ENCODE measurements at regions not wholly inside any gene's neighbourhood (a gene's known extent, or its start where the extent isn't known, plus 50 kb on each side); places are given as distances from the start of the nearest gene placed in this dataset.

DNA sequence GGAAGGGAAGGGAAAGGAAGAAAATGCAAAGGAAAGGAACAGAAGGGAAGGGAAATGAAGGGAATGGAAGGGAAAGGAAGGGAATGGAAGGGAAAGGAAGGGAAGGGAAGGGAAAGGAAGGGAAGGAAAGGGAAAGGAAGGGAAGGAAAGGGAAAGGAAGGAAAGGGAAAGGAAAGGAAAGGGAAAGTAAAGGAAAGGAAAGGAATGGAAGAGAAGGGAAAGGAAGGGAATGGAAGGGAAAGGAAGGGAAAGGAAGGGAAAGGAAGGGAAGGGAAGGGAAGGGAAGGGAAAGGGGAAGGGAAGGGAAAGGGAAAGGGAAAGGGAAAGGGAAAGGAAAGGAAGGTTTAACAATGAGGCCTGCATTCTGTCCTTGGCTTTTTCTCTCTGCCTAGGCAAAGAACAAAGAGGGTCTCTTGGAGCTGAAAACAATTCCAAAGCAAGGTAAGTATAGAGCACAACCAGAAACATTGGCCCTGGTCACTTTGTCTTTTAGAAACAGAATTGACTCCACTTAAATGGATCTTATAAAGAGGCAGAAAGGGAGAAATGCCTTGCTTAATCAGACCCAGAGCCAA is 525.9 kb upstream of the TMPO start:
- no peak for DNase-seq

DNA sequence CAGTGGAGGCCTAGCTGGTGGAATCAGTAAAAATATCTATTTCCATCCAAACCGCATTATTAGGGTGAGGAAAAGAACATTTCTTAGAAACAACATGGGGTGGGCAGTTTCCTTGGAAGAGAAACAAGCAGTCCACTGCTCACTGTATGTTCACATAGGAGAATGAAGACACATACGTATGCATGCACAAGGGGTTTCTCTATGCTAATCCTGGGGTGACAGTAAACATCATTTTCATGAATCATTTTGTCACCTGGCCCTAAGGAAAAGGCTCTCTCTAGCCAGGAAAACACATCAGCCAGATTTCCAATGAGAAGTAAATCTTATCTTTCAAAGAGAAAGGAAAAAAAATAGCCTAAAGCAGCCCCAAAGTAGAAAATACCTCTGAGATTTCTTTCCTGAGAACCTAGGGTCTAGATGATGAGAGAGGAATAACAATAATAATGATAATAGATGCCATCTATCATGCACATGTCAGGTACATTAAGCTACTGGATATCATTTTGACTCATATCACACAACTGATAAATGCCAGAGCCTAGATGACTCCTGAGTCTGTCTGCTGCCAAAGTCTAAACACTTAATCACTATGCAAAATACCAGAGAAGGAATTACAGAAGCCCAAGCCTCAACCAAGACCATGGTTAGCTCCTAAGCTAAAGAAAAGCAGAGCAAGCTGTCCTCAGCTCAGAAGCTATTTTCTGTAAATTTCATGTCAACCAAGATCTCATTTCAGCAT is 520.5 kb upstream of the TMPO start:
- DNase-seq = no peak

DNA sequence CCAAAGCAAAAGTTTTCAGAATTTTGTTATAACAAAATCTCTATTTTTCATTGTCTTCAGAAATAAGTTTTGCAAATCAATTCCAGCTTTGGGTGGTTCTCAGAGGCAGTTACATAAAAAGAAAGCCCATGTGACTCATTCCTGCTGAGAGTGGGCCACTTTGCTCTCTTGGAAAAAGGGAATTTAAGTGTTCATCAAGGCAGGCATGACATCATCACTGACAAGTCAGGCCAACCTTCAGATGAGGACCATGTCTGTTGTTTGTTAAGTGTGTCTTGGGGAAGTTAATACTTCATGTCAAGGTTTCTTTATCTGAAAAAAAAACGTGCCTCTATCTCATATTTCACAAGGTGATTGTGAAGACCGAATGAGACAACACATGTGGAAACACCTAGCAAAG is 519.8 kb upstream of the TMPO start:
- no peak for DNase-seq

DNA sequence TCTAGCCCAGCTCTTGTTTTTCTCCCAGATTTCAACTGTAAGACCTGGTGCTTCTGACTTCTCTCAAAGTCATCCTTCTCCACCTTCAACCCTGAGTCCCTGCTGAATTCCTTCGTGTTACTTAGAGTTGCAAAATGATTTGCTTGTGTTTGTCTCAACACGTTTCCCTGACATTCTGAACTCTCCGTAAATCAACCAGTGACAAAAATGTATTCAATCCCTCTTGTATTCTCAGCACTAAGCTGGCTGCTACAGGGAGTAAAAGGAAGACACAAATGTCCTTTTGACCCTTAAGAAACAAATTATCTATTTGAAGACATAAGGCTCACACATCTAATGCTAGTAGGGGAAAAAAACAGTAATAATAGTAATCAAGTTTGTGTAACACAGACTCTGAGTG is 514.0 kb upstream of the TMPO start:
- DNase-seq = no peak

DNA sequence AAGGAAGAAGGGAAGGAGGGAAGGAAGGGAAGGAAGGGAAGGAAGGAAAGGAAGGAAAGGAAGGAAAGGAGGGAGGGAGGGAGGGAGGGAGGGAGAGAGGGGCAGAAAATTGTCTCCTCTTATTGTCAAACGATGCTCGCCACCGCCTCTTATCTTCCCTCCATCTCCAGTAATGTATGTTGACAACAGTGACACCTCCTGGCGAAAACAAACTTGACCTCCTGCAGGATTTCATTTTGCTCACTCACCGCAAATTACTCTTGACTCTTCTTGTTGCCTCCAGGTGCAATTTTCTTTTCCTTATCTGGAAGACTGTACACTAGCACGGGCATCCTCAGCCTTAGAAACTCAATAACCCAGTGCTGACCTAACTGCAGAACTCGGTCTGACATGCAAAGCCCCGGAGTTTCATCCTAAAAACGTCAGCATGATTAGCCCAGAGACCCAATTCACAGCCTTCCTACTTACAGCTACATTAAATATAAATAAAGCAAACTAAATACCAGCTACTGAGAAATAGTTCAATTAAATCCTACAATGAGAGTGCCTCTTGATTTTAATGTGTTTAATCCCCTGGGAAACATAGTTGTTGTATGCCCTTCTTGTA is 512.4 kb upstream of the TMPO start:
- peak; percentile 14 for DNase-seq

DNA sequence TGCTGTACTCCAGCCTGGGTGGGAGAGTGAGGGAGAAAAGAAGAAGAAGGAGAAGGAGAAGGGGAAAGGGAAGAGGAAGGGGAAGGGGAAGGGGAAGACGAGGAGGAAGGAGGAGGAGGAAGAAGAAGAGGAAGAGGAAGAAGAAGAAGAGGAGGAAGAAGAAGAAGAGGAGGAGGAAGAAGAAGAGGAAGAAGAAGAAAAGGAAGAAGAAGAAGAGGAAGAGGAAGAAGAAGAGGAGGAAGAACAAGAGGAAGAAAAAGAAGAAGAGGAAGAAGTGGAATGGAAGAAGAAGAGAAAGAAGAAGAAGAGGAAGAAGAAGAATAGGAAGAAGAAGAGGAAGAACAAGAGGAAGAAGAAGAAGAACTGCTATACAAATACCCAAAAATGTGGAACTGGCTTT is 507.4 kb upstream of the TMPO start:
- no peak for DNase-seq

DNA sequence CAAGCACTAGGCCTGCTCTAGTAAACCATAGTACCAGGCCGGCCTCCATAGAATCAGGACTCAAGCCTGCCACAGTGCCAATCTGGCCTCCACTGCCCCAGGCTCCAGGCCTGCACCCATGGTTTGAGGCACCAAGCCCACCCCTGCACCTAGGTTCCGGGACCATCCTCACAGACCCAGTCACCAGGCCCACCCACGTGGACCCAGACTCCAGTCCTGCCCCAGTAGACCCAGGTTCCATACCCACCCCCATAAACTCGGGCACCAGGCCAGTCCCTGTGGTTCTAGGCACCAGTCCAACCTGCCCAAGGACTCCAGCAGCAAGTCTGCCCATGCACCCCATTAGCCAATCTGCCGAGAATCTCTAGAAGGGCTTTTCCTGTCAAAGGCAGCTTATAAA is 501.8 kb upstream of the TMPO start:
- DNase-seq = no peak

DNA sequence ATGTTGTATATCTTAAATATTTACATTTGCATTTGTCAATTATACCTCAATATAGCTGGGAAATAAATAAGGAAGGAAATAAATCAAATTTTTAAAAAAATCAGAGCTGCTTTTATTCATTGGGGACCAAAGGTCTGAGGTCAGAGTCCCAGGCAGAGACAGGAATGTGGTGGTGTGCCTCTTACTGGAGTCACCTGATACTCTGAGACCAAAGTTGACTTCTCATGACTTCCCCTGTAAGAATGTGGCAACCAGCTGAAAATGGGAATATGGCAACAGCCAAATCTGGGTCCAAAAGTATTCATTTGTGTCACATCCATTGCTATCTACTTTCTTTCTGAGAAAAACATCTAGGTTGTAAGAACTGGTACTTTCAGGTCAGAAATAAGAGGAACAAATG is 496.6 kb upstream of the TMPO start:
- DNase-seq = no peak

DNA sequence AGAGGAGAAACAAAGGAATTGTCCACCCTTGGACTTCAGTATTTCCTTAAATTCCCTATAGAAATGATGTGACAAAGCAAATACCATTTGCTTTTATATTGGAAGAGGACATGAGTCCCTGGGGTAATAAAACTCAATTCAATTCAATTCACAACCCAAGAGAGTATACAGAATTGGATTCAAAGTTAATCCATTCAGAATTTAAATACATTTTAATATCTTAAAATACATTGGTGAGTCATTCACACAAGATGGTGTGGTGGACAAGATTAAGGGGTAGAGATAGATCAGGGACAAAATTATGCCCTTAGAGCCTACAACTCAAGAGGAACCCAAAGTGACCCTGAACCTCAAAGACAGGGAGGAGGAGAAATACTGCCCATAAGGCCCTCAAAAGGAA is 495.0 kb upstream of the TMPO start:
- no peak for DNase-seq

DNA sequence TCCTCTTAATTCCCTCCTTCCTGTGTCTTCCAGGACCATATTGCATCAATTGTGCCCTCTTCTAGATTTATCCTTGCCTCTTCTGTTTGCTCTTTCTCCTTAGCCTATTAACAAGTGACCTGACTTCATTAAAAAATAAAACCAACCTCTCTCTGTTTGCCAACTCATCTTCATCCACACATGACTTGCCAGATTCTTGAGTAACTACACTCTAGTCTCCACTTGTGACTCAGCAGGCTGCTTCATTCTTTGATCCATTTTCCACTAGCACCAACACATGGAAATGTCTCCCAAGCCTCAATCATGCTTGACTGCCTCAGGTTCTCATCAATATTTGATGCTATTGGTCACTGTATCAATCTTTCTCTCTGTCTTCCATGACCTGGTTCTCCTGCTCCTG is 492.4 kb upstream of the TMPO start:
- DNase-seq = no peak

DNA sequence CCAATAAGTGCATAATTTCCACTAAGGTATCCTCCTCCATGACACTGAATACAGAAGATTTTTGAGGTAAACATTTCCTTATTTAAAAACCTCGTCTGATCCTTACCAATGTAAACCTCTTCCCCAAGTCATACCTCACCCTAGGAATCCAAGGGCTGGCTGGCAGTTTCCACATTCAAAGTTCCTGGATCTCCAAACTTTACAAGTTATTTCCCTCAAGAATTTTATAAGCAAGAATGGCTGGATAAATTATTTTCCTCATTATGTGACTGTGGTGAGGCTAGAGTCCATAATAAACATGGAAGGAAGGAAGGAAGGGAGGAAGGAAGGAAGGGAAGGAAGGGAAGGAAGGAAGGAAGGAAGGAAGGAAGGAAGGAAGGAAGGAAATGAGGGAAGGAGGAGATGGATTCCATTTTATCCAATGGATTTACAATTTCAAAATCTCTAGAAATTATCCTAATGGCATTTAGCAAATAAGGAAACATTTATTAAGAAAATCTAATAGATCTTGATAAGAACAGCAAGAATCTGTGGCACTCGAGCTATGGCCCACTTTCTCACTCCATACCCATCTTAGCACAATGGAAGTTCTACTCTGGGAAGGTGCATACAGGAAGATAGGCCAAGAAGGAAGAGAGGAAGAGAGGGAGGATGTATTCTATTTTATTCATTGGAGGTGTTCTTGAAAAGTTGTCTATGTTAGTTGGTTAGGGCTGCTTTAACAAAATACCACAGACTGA is 477.8 kb upstream of the TMPO start:
- no peak for DNase-seq

DNA sequence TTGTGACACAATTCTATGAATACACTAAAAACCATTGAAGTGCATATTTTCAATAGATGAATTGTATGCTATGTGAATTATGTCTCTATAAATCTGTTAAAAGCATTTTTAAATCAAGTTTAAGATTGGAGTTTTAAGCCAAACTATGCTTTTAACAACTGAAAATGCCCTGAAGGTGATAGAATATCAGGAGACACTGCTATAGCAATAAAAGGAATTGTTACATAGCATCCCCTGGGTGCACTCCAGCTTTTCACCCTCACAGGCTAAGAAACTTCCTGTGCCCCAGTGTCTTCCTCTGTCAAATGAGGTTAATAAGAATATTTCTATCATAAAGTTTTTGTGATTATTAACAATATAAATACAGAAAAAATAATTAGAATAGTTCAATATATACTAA is 472.7 kb upstream of the TMPO start:
- no peak for DNase-seq

DNA sequence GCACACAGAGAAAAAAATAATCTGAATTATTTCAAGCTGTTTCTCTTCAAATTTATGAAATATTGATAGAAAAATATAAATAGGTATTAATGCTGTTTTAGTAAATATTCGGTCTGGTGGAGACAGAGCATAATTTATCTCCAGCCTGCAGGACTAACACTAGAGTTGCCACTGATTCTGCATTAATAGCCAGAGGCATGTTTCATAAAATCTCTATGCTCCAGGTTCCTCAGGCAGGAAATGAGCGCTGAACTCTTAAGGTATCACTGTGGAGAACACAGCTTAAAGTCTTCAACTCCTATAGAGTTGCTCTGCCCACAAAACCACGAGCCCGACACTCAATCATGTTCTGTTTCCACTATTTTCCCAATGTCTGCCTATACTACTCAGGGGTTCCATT is 470.0 kb upstream of the TMPO start:
- DNase-seq = no peak

DNA sequence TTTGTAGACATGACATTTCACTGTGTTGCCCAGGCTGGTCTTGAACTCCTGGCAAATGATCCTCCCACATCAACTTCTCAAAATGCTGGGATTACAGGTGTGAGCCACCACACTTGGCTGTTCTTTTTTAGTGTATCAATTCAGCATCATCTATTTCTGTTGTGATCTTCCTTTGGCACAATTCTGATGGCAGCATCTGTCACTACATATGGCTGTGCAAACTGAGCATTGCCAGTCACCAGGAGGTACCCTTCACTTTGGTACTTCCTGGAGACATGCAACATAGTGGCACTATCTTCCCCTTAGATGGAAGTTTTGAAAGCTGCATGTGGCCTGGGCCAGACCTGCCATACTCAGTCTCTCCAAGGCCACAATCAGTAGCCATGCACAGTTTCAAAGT is 467.1 kb upstream of the TMPO start:
- no peak for DNase-seq

DNA sequence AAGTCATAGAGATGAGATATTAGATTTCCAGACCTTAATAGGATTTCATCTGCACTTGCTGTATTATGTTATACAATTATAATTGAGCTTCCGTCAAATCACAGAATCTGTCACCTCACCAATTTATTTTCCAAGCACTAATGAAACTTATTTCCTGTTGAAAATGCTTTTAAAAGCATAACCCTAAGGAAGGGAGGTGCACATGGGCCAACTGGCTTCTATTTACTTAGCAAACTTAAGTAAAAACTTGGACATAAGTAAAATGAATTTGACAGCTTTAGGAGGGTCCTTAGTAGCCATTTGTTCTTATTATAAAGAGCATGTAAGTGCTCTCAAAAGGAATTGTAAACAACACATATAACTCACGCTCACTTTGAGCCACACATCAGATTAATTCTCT is 462.2 kb upstream of the TMPO start:
- DNase-seq = no peak

DNA sequence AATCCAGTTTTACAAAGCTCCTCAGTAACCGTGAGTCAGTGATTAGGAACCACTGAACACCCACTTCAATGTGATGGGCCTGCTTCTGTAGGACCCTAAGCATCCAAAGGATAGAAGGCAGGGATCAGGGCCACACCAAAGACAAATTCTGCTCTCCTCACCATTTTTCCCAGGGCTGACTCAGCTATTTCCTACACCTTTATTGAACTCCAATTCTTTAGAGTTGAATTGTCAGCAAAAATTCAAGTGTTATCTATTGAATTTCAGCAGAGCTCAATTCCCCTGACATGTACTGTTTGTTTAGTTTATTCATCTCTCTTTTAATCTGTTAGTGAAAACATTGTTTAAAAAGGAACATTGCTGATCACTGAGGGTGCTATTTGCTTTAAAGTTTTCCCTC is 457.7 kb upstream of the TMPO start:
- DNase-seq = no peak

DNA sequence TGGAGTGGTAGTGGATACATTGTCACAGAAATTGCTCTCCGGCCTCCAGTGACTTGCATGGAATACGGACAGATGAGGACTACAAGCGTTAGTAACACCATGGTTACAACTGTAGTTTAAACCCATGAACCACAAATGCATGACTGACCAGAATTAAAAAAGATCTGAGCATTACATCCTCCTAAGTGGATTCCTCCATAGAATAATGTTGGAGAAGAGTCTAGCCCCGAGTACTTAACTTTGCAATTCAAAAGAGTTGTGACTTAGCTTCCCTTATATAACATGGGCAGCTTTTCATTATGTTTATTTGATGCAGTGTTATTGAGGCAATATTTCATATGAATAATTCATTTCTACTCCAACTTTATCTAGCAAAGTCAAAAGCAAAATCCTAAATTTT is 457.2 kb upstream of the TMPO start:
- DNase-seq = no peak

DNA sequence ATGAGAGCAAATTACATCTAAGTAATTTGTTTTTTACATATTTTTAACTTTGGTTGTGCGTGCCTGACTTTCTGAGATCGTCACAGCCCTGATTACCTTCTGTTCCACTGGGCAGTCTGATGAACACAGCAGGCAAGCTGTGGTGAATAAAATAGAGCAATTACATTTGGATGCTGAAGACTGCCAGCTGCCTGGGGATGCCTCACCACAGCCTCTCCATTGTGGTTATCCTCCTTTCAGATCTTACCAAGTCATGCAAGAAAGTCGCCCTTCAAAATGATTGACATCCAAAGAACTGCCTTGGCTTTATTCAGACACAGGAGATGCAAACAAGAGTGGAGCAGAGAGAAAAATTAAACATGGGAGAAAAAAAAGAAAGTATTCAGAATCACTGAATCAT is 456.6 kb upstream of the TMPO start:
- DNase-seq = no peak

DNA sequence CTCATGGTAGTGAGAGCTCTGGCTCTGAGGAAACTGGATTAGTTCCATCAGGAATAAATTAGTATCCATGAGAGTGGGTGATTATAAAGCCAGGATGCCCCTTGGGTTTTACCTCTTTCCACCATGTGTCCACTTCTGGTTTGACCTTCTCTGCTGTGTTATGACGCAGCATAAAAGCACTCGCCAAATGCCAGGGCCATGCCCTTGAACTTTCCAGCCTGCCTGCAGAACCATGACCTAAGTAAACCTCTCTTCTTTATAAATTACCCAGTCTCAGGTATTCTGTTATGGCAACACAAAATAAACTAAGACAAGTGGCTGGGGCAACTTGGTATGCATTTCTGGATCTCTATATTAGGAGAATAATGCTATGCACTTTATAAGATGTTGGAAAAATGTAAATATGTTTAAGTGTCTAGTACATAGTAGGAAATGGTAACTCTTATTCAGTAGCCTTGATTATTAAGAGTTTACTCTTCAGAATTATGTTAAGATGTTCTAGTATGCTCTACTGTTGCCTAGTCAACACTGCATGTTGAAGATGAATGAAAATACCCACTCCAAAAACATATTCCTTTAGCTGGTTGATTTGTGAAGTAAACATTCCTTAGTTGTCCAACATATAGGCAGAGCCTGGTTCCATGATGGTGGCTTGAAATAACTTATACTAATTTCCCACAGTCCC is 455.6 kb upstream of the TMPO start:
- no peak for DNase-seq

DNA sequence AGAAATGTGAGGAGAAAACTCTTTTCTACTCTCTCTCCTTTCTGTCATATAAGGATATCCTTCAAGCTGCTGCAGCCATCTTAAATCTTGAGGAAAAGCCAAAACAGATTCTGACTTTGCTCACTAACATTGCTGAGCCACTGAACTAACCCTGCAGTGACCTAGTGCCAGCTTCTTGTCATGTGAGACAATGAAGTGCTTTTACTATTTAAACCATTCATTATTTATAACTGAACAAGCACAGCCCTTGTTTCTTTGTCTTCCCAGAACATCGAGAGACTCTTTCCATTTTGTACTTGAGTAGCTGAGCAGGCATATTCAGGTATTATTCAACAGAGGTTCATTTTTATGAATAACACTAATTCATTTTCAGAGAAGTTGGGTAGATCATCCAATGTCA is 455.0 kb upstream of the TMPO start:
- DNase-seq = no peak

DNA sequence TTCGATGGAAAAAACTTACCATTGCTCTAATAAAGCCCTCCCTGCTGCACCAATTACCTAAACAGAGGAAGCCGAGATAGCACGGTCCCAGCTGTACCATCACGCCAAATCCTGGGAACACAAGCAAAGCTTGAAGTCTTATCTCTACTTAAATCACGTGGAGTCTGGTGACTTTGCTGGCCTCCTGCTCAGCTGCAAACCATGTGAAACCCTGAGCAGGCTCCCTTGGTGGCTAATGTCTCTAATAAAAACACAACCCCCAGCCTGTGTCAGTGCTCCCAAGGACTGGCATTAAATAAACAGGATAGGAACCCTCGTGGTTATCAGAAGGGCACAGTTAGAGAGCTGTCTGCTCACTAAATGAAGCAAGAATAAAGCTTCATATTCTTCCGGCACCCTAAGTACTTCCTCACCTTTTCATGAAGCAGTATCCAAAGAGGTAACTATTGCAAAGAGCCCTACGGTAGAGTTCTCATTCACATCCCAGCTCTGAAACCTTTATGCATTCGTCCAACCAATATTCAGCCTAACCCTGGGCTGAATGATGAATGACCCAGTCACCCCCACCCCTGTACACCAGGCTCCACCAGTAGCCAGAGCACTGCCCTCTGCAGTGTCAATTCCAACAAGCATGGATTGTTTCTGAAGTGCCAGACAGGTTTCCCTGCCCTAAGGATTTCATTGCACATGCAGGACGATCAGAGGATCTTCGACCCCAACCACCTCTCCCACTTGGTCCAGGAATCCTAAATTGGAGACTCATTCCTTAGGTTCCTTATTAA is 452.7 kb upstream of the TMPO start:
- DNase-seq = no peak

DNA sequence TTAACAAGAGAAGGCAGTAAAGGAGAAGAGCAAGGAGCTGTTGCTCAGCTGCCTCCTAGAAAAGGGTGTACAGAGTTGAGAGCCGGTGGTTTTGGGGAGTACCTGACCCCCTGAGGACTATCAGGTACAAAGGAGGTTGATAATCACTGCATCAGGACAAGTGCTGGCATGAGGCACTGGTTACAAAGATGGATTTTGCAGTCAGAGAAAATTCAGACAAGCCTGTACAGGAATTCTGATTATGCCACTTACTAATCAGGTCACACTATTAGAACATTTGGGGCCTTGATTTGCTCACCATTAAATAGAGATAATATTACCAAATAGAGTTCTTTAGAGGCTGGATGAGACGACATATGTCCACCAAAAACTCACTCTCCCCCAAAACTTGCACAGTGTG is 450.9 kb upstream of the TMPO start:
- DNase-seq = no peak

DNA sequence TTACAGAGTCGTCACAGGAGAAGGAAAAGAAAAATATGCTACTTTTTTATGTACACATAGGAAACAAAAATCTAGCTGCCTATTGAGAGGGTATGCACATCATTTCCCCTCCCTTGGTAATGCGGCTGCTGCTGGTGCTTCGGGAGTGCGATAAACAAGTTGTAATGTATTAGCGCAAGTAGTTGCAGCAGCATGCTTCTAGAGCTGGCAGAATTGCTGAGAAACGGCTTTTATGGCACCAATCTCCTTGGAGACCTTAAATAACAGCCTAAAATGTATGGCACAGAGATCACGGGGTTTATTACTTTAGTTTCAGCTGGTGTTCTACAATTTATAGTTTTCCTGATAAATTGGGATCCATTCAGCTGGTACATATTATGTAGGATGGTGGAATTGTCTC is 447.6 kb upstream of the TMPO start:
- DNase-seq = no peak
